ENCODE measurements at regions not wholly inside any gene's neighbourhood (a gene's known extent, or its start where the extent isn't known, plus 50 kb on each side); places are given as distances from the start of the nearest gene placed in this dataset.

DNA sequence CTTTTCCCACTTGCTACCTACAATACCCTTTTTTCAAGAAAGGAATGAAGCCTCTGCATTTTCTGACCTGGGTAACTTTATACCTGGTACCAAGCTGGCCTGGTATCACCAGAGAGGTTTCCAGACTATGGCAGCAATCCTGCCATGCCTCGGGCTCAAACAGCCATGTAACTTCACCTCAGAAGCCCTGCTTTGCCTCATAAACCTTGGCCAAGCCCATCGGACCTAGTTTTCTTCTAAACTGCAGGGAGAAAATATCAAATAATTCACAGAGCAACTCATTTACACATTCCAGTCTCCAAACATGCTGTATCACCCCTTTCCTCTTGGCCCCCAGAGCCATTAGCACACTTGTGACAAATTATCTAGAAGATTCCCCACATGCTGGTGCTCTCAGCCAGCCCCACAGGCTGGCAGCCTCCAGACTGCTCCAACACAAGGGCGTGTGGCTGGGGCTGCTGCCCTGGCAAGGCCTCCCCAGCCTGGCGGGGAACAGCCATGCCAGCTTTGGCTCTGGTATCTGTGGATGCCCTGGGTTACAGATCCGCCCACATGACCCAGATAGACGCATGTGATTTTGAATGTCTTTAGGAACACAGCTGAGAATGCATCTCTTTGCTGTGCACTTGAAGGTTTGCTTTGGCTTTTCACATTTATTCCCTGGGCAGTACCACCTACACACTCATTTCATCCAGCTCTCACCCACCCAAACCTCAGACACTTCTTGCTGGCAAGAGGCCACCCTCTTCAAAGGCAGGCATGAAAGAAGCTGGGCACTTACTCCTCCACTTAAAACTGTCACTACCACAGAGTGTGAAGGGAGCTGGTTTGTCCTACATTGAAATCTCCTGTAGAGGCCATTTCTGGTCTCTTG is 70.0 kb upstream of the BCAR3 start:
- TF ChIP-seq, protein P1, sequence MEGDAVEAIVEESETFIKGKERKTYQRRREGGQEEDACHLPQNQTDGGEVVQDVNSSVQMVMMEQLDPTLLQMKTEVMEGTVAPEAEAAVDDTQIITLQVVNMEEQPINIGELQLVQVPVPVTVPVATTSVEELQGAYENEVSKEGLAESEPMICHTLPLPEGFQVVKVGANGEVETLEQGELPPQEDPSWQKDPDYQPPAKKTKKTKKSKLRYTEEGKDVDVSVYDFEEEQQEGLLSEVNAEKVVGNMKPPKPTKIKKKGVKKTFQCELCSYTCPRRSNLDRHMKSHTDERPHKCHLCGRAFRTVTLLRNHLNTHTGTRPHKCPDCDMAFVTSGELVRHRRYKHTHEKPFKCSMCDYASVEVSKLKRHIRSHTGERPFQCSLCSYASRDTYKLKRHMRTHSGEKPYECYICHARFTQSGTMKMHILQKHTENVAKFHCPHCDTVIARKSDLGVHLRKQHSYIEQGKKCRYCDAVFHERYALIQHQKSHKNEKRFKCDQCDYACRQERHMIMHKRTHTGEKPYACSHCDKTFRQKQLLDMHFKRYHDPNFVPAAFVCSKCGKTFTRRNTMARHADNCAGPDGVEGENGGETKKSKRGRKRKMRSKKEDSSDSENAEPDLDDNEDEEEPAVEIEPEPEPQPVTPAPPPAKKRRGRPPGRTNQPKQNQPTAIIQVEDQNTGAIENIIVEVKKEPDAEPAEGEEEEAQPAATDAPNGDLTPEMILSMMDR (IDR thresholded peaks at IDR 0.05; ENCODE audit: low read depth, low read length): no peak
- no peak for TF ChIP-seq EZH2phosphoT487 (IDR thresholded peaks at IDR 0.05; ENCODE audit: low read depth)
